Common myeloid progenitor, CD34-positive (primary cell): ENCODE measurements at regions not wholly inside any gene's neighbourhood (a gene's known extent, or its start where the extent isn't known, plus 50 kb on each side); places are given as distances from the start of the nearest gene placed in this dataset.

Source experiments
- CTCF ChIA-PET: fragments of 350-600 bp; sonication (Branson Sonifier 250); formaldehyde crosslinking; loops from one replicate; lab custom pipeline; 2021; ENCODE audit warnings: antibody characterized with exemption; lab: Charles Lee
- POLR2A ChIA-PET: fragments of 350-600 bp; sonication (Branson Sonifier 250); formaldehyde crosslinking; loops from one replicate; lab custom pipeline; 2021; ENCODE audit warnings: antibody characterized with exemption; lab: Charles Lee
- DNase-seq, 3 donors: peaks; one replicate each; pipeline versions ENCODE4 v3.0.0 to v3.0.0-alpha.2; 2013
- H3K27ac ChIP-seq, 2 experiments: 1 replicate in 1 of 2; 2 replicates in 1 of 2; pipeline ENCODE4 v1.7.0; 2013; ENCODE audit warnings: inconsistent platforms in 2 of 2, low read length in 2 of 2, mild to moderate bottlenecking in 2 of 2, low read depth in 1 of 2, moderate library complexity in 1 of 2; ENCODE audit not compliant: severe bottlenecking in 2 of 2, insufficient read depth in 1 of 2, poor library complexity in 1 of 2
- H3K27me3 ChIP-seq, 5 experiments: replicated peaks in 2 of 5; 1 replicate in 3 of 5; 2 replicates in 2 of 5; pipeline versions ENCODE4 v1.6.1 to v1.7.0; 2013; ENCODE audit warnings: low read length in 4 of 5, mild to moderate bottlenecking in 2 of 5, moderate library complexity in 2 of 5, inconsistent platforms in 1 of 5; ENCODE audit not compliant: insufficient read depth in 5 of 5, control insufficient read depth in 4 of 5
- H3K36me3 ChIP-seq, 4 experiments: 1 replicate in 2 of 4; 2 replicates in 2 of 4; pipeline versions ENCODE4 v1.6.1 to v1.7.0; 2013; ENCODE audit warnings: low read length in 3 of 4, control low read depth in 1 of 4, mild to moderate bottlenecking in 1 of 4; ENCODE audit not compliant: control insufficient read depth in 4 of 4, insufficient read depth in 4 of 4
- H3K4me1 ChIP-seq, 4 experiments: 1 replicate in 3 of 4; 2 replicates in 1 of 4; pipeline versions ENCODE4 v1.6.1 to v1.7.1; 2013; ENCODE audit warnings: low read length in 3 of 4, mild to moderate bottlenecking in 3 of 4, control low read depth in 1 of 4, inconsistent platforms in 1 of 4, moderate library complexity in 1 of 4; ENCODE audit not compliant: control insufficient read depth in 4 of 4, insufficient read depth in 4 of 4; ENCODE audit errors: control extremely low read depth in 1 of 4
- H3K4me3 ChIP-seq, 7 experiments: 1 replicate in 4 of 7; 2 replicates in 3 of 7; pipeline versions ENCODE4 v1.5.1 to v1.7.0; 2013; ENCODE audit warnings: mild to moderate bottlenecking in 7 of 7, low read length in 6 of 7, moderate library complexity in 6 of 7, inconsistent platforms in 2 of 7, low read depth in 2 of 7, control low read depth in 1 of 7; ENCODE audit not compliant: insufficient read depth in 4 of 7, control insufficient read depth in 1 of 7; ENCODE audit errors: extremely low read depth in 1 of 7
- H3K9me3 ChIP-seq, 5 experiments: 1 replicate in 4 of 5; 2 replicates in 1 of 5; pipeline versions ENCODE4 v1.6.1 to v1.7.1; 2013; ENCODE audit warnings: low read length in 4 of 5, mild to moderate bottlenecking in 2 of 5, inconsistent platforms in 1 of 5, low read depth in 1 of 5, moderate library complexity in 1 of 5; ENCODE audit not compliant: control insufficient read depth in 4 of 5, insufficient read depth in 2 of 5; ENCODE audit errors: control extremely low read depth in 1 of 5
- WGBS: methylation state at CpG from one replicate; pipeline ENCODE4 v1.1.5; 2013; ENCODE audit not compliant: insufficient coverage; 5-methylcytosine and 5-hydroxymethylcytosine counted together

DNA sequence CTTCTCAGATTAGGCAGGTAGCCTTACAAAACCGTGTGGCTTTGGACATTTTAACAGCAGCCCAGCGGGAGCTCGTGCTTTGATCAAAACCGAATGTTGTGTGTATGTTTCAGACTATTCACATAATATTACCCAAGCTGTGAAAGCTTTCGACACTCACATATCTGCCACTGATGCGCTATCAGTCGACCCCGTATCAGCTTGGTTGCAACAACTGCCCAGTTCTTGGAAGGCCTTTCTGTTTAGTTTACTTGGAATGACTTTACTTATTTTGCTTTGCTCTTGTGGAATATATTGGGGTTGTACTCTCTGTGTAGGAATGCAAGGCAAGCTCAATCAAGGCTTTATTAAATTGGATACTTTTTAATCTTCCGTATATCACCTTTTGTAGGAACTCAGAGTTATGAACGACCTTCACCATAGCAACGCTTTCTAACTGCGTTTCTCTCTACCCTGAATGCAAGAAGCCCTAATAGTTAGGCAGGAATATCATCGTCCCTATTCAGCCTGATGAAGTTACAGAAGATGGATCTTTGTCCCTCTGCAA, 107.5 kb downstream of the GLUD2 start:
- ChIA-PET POLR2A (no interaction called here), CTCF (no interaction called here)
- Histone ChIP-seq H3K4me3 (no peak overlapping the region), H3K4me1 (no peaks in the 10 kb centered on the region), H3K27ac (no peak overlapping the region), H3K27me3 (no peaks in the 10 kb centered on the region), H3K9me3 (no peaks in the 10 kb centered on the region), H3K36me3 (no peaks in the 10 kb centered on the region)
- no peak for DNase-seq
- 91% methylated on average over 5 of the region's 13 CpGs for WGBS

DNA sequence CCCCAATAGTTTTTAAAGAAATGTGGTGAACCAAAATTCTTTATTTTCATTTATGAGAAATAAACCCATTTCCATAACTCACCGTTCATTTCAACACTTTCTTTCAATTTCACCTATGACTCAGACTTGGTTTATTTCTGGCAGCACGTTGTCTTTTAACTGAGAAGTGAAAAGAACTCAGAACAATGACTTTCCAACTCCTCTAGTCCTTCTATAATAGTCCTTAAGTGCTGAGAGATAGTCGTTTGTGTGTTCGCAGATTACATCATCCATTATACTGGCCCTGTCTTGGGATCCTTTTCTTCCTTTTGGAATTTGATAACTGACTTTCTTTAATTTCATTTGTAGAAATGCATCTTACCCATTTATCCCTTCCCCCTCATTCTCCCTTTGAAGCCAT, 113.6 kb downstream of the GLUD2 start:
- no peak for DNase-seq
- H3K4me3 ChIP-seq, result no peak overlapping the region
- no peaks in the 10 kb centered on the region for H3K36me3 ChIP-seq
- no peaks in the 10 kb centered on the region for H3K4me1 ChIP-seq
- CTCF ChIA-PET, result no interaction called here
- WGBS, result no CpG with 5 or more reads among the region's 4 CpGs
- H3K27ac ChIP-seq, result no peak overlapping the region
- H3K9me3 ChIP-seq, result no peaks in the 10 kb centered on the region
- no peaks in the 10 kb centered on the region for H3K27me3 ChIP-seq
- POLR2A ChIA-PET, result no interaction called here

DNA sequence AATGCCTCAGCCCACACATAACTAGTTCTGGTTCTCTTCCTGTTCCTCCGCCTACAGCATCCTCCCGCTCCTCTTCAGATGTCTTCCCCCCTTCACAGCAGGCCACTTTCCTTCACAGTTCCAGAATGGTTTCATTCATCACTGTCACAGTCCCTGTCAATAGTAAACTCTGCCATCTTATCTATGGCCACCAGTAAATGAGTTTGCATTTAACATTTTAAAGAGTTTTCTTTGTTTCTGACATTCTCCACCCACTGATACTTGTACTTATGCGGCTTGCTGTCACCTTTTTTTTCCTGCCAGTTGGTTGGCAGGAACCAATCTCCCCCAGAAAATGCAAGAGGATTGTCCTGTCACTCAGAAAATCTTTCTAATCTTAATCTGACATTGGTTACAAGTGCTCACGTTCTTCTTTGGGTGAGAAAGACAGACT, 114.1 kb downstream of the GLUD2 start:
- Histone ChIP-seq H3K4me1 (no peaks in the 10 kb centered on the region), H3K36me3 (no peaks in the 10 kb centered on the region), H3K4me3 (no peak overlapping the region), H3K27me3 (no peaks in the 10 kb centered on the region), H3K27ac (no peak overlapping the region), H3K9me3 (no peaks in the 10 kb centered on the region)
- 60% methylated on average over 4 of the region's 4 CpGs for whole genome bisulfite sequencing
- DNase-seq, result no peak
- CTCF ChIA-PET, result no interaction called here
- POLR2A ChIA-PET, result no interaction called here

DNA sequence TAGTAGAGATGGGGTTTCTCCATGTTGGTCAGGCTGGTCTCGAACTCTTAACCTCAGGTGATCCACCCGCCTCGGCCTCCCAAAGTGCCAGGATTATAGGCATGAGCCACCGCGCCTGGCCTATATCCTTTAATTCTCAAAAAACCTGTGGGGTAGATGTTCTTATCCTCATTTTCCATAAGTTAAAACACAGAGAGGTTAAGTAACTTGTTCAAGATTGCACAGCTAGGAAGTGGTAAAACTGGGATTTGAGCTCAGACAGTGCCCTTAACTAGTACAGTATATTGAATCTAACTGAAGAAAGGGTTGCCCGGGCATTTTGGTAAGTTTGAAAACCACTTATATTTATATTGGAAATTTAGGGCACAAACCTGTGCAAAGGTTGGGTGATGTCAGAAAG, 116.0 kb downstream of the GLUD2 start:
- Histone ChIP-seq H3K36me3 (no peaks in the 10 kb centered on the region), H3K4me3 (no peak overlapping the region), H3K27ac (no peak overlapping the region), H3K27me3 (no peaks in the 10 kb centered on the region), H3K4me1 (no peaks in the 10 kb centered on the region), H3K9me3 (no peaks in the 10 kb centered on the region)
- ChIA-PET POLR2A (no interaction called here), CTCF (no interaction called here)
- 100% methylated on average over 1 of the region's 6 CpGs for WGBS
- DNase-seq, result no peak

DNA sequence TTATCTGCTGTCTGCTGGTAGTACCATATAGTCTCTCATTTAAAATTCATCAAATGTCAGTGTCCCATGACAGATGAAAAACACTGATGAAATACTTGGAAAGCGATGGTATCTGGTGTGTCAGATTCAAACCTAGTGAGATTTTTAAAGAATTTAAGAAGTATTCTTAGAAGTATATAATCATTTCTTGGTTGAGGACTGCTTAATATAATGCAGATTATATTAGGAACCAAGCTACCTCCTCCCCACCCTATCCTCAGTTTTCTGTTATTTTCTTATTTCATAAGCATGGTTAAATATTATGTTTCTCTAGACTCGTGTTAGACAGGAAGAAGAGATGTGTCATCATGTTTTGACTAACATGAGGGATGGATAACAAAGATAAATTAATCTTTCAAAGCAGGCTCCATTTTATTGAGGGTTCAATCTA, 118.5 kb downstream of the GLUD2 start:
- Histone ChIP-seq H3K4me3 (no peak overlapping the region), H3K4me1 (no peaks in the 10 kb centered on the region), H3K27ac (no peak overlapping the region), H3K27me3 (no peaks in the 10 kb centered on the region), H3K36me3 (no peaks in the 10 kb centered on the region), H3K9me3 (no peaks in the 10 kb centered on the region)
- DNase-seq, result no peak
- CTCF ChIA-PET, result no interaction called here
- no CpG with 5 or more reads among the region's 2 CpGs for WGBS
- POLR2A ChIA-PET, result no interaction called here

DNA sequence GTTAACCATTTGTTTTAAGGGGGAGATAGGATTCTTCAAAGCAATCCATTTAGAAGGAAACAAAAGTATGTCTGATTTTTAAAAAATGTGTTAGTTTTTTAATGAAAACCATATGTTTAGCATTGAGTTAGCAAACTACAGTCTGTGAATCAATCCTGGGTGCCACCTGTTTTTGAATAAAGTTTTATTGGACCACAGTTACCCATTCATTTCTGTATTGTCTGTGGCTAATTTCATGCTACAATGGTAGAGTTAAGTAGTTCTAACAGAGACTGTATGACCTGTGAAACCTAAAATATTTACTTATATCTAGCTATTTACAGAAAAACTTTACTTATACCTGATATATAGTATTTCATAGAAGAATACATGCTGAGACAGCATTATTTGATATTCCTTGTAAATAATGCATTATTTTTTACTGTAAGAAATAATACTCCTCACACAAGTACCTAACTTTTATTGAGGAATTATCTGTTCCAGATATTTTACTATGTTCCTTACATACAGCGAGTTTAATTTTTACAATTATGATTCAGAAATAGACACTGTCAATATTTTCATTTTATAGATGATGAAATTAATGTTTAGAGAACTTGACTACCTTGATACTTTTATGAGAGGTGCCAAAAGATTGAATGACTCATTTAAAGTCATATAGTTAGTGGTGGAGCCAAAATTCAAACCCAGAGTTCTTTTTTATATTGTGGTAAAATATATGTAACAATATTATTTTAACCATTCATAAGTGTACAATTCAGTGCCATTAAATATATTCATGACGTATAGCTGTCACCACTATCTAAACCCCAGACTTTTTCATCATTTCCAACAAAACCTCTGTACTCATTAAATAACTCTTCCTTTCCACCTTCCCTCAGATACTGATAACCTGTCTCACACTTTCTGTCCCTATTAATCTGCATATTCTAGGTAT, 122.0 kb downstream of the GLUD2 start:
- 71% methylated on average over 1 of the region's 2 CpGs for whole genome bisulfite sequencing
- H3K27me3 ChIP-seq, result no peaks in the 10 kb centered on the region
- no peak overlapping the region for H3K27ac ChIP-seq
- no peaks in the 10 kb centered on the region for H3K4me1 ChIP-seq
- no peak for DNase-seq
- ChIA-PET CTCF (no interaction called here), POLR2A (no interaction called here)
- no peak overlapping the region for H3K4me3 ChIP-seq
- no peaks in the 10 kb centered on the region for H3K9me3 ChIP-seq
- no peaks in the 10 kb centered on the region for H3K36me3 ChIP-seq

DNA sequence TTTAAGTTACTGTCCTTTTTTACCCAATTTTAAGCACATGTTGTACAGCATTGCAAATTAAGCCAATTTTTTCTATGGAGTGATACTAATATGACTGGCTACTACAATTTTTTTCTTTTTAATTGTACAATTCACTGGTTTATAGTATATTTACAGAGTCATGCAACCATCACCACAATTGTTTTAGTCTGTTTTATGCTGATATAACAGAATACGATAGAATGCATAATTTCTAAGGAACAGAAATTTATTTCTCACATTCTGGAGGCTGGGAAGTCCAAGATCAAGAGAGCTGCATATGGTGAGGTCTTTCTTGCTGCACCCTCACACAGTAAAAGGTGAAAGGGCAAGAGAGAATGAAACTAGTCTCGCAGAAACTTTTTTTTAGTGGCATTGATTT, 125.3 kb downstream of the GLUD2 start:
- Histone ChIP-seq H3K4me3 (no peak overlapping the region), H3K4me1 (no peaks in the 10 kb centered on the region), H3K27me3 (no peaks in the 10 kb centered on the region), H3K36me3 (no peaks in the 10 kb centered on the region), H3K9me3 (no peaks in the 10 kb centered on the region), H3K27ac (no peak overlapping the region)
- ChIA-PET CTCF (no interaction called here), POLR2A (no interaction called here)
- no peak for DNase-seq
- 100% methylated on average over 1 of the region's 2 CpGs for WGBS
